ENCODE measurements at regions not wholly inside any gene's neighbourhood (a gene's known extent, or its start where the extent isn't known, plus 50 kb on each side); places are given as distances from the start of the nearest gene placed in this dataset.

DNA sequence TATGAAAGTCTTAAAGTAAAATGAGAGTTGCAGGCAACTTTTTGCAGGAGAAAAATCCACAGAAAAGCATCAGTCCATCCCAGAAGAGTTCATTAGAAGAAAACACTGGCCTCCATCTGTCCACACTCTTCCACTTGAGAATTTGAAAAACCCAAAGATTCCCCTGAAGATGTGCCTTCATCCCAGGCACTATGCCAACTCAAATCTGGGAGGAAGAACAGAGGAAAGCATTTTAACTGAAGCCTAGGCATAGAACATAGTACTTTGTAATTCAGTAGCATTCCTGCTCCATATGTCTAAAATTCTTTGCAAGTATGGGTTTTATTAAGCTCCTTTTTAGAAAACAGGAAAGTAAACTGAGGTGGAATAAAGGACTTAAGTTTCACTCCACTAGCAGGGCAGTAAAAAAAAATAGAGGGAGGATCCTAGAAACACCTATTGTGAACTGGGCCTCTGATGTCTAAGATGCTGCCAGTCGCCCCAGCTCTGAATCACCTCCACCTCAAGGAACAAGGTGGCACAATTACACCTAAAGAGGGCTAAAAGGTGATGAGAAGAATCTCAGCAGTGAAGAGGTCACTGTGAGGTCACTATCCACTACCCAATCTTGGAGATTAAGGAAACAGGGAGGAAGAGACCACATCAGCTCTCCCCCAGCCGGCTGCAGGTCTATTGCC lies 141.9 kb upstream of the FAM241A start:
- H3K9me3 ChIP-seq (replicated peaks in 1 of 2; ENCODE audit: control insufficient read depth in 1 of 2, insufficient read depth in 1 of 2, low read length in 2 of 2) = no peaks in the 10 kb centered on the region
- intact Hi-C loops (cut with micrococcal nuclease) = no loop called here
- no peaks in the 10 kb centered on the region for H3K36me3 Mint-ChIP-seq
- H3K4me1 Mint-ChIP-seq = peaks cover 4% of the 10 kb centered on the region
- H3K27ac ChIP-seq (ENCODE audit: low read depth in 1 of 2, low read length in 2 of 2) = no peak overlapping the region
- no peaks in the 10 kb centered on the region for H3K36me3 ChIP-seq (replicated peaks in 1 of 2; ENCODE audit: control insufficient read depth in 1 of 2, insufficient read depth in 2 of 2, low read length in 2 of 2)
- no peak overlapping the region for H3K4me3 Mint-ChIP-seq
- no peaks in the 10 kb centered on the region for H4K20me1 ChIP-seq (ENCODE audit: insufficient read depth, low read length)
- no peak overlapping the region for H3K9ac ChIP-seq (ENCODE audit: insufficient read depth, low read length, poor library complexity, severe bottlenecking)
- no peak overlapping the region for H3K4me2 ChIP-seq (replicated peaks; ENCODE audit: extremely low read depth, low read length, poor library complexity, severe bottlenecking)
- no peak for DNase-seq
- no peak overlapping the region for H3K4me3 ChIP-seq (replicated peaks in 1 of 3; ENCODE audit: low read depth in 2 of 3, low read length in 3 of 3)
- peaks cover 0 to 6% (median 4%) of the 10 kb centered on the region in 7 donors for H3K9me3 Mint-ChIP-seq
- no peak overlapping the region for H3K27ac Mint-ChIP-seq
- peaks cover 0 to 10% (median 4%) of the 10 kb centered on the region in 3 donors for H3K27me3 Mint-ChIP-seq (ENCODE audit: low read depth in 3 of 3)
- no CpG with 5 or more reads among the region's 2 CpGs for WGBS (ENCODE audit: insufficient coverage)
- H3K27me3 ChIP-seq (ENCODE audit: control insufficient read depth in 2 of 2, insufficient read depth in 2 of 2, low read length in 2 of 2) = peaks cover 0 to 2% of the 10 kb centered on the region in 2 donors
- TF ChIP-seq, protein P1, sequence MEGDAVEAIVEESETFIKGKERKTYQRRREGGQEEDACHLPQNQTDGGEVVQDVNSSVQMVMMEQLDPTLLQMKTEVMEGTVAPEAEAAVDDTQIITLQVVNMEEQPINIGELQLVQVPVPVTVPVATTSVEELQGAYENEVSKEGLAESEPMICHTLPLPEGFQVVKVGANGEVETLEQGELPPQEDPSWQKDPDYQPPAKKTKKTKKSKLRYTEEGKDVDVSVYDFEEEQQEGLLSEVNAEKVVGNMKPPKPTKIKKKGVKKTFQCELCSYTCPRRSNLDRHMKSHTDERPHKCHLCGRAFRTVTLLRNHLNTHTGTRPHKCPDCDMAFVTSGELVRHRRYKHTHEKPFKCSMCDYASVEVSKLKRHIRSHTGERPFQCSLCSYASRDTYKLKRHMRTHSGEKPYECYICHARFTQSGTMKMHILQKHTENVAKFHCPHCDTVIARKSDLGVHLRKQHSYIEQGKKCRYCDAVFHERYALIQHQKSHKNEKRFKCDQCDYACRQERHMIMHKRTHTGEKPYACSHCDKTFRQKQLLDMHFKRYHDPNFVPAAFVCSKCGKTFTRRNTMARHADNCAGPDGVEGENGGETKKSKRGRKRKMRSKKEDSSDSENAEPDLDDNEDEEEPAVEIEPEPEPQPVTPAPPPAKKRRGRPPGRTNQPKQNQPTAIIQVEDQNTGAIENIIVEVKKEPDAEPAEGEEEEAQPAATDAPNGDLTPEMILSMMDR (IDR thresholded peaks at IDR 0.05) = no peak
- H3K4me1 ChIP-seq (ENCODE audit: control insufficient read depth in 1 of 2, insufficient read depth in 2 of 2, low read length in 2 of 2) = no peaks in the 10 kb centered on the region
- no peak overlapping the region for H2AFZ ChIP-seq (ENCODE audit: insufficient read depth, low read depth, low read length, poor library complexity, severe bottlenecking)
- H3K79me2 ChIP-seq (ENCODE audit: insufficient read depth, low read length) = no peaks in the 10 kb centered on the region

DNA sequence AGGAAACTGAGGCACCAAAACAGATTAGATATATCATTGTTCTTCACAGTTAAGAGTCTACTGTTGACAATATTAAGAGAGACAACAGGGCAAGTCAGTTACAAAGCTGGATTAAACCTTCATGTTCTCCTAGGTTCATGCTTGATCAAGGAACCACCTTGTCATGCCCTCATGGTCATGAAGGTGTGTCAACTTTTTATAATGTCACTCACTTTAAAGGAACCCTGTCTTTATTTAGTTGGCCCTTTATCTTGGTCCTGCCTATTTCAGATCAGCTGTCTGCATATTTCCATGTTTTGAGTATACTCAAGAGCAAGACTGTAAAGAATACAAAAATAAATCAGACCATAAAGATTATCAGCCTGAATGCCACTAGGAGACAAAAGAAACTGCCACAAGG lies 140.2 kb upstream of the FAM241A start:
- Histone ChIP-seq H3K27ac (ENCODE audit: low read depth in 1 of 2, low read length in 2 of 2) (no peak overlapping the region), H3K27me3 (ENCODE audit: control insufficient read depth in 2 of 2, insufficient read depth in 2 of 2, low read length in 2 of 2) (peaks cover 0 to 2% of the 10 kb centered on the region in 2 donors), H2AFZ (ENCODE audit: insufficient read depth, low read depth, low read length, poor library complexity, severe bottlenecking) (no peak overlapping the region), H3K36me3 (replicated peaks in 1 of 2; ENCODE audit: control insufficient read depth in 1 of 2, insufficient read depth in 2 of 2, low read length in 2 of 2) (no peaks in the 10 kb centered on the region), H4K20me1 (ENCODE audit: insufficient read depth, low read length) (no peaks in the 10 kb centered on the region), H3K4me2 (replicated peaks; ENCODE audit: extremely low read depth, low read length, poor library complexity, severe bottlenecking) (no peak overlapping the region), H3K9me3 (replicated peaks in 1 of 2; ENCODE audit: control insufficient read depth in 1 of 2, insufficient read depth in 1 of 2, low read length in 2 of 2) (no peaks in the 10 kb centered on the region), H3K4me1 (ENCODE audit: control insufficient read depth in 1 of 2, insufficient read depth in 2 of 2, low read length in 2 of 2) (no peaks in the 10 kb centered on the region), H3K9ac (ENCODE audit: insufficient read depth, low read length, poor library complexity, severe bottlenecking) (no peak overlapping the region), H3K4me3 (replicated peaks in 1 of 3; ENCODE audit: low read depth in 2 of 3, low read length in 3 of 3) (no peak overlapping the region), H3K79me2 (ENCODE audit: insufficient read depth, low read length) (no peaks in the 10 kb centered on the region)
- no peak for DNase-seq
- no peaks in the 10 kb centered on the region for H3K36me3 Mint-ChIP-seq
- intact Hi-C loops (cut with micrococcal nuclease) = no loop called here
- H3K9me3 Mint-ChIP-seq = no peaks in the 10 kb centered on the region
- H3K4me3 Mint-ChIP-seq = no peak overlapping the region
- TF ChIP-seq, protein P1 (IDR thresholded peaks at IDR 0.05) = no peak
- H3K4me1 Mint-ChIP-seq = peaks cover 4% of the 10 kb centered on the region
- H3K27ac Mint-ChIP-seq = no peak overlapping the region
- H3K27me3 Mint-ChIP-seq (ENCODE audit: low read depth in 3 of 3) = peaks cover 0 to 8% (median 1%) of the 10 kb centered on the region in 3 donors

Data from CD14-positive monocyte (primary cell).